ENCODE measurements at regions not wholly inside any gene's neighbourhood (a gene's known extent, or its start where the extent isn't known, plus 50 kb on each side); places are given as distances from the start of the nearest gene placed in this dataset.

DNA sequence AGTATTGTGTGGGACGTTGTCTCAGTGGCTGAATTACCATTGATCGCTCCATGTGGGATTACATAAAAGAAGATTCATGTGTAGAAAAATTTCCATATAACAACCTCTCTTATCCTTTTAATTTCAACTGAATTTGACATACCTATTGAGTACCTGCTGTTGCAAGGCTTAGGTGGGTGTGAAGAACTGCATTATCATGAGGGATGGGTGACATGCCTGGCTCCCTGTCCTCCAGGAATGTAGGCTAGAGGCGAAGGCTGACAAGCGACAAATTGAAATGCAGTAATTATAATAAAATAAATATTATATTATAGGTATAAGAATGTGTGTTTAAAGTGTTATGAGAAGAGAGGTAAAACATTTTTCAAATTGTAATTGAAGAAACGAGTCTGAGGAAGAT lies 52.7 kb upstream of the SPESP1 start:
- TF ChIP-seq, protein P1, sequence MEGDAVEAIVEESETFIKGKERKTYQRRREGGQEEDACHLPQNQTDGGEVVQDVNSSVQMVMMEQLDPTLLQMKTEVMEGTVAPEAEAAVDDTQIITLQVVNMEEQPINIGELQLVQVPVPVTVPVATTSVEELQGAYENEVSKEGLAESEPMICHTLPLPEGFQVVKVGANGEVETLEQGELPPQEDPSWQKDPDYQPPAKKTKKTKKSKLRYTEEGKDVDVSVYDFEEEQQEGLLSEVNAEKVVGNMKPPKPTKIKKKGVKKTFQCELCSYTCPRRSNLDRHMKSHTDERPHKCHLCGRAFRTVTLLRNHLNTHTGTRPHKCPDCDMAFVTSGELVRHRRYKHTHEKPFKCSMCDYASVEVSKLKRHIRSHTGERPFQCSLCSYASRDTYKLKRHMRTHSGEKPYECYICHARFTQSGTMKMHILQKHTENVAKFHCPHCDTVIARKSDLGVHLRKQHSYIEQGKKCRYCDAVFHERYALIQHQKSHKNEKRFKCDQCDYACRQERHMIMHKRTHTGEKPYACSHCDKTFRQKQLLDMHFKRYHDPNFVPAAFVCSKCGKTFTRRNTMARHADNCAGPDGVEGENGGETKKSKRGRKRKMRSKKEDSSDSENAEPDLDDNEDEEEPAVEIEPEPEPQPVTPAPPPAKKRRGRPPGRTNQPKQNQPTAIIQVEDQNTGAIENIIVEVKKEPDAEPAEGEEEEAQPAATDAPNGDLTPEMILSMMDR (IDR thresholded peaks at IDR 0.05), result no peak
- TF ChIP-seq POLR2A (IDR thresholded peaks at IDR 0.05), result no peak
